HG02642 (cell line): ENCODE measurements at regions not wholly inside any gene's neighbourhood (a gene's known extent, or its start where the extent isn't known, plus 50 kb on each side); places are given as distances from the start of the nearest gene placed in this dataset.

Experiments
- ATAC-seq: cut with Tn5 transposase; IDR thresholded peaks from one replicate; pipeline ENCODE4 v1.9.1; 2021; ENCODE audit warnings: mild to moderate bottlenecking; ENCODE audit not compliant: unreplicated experiment, poor library complexity

GRCh38 chr12:65540140-65540539 is 261.7 kb downstream of the MSRB3 start:
- ATAC-seq = no peak

DNA sequence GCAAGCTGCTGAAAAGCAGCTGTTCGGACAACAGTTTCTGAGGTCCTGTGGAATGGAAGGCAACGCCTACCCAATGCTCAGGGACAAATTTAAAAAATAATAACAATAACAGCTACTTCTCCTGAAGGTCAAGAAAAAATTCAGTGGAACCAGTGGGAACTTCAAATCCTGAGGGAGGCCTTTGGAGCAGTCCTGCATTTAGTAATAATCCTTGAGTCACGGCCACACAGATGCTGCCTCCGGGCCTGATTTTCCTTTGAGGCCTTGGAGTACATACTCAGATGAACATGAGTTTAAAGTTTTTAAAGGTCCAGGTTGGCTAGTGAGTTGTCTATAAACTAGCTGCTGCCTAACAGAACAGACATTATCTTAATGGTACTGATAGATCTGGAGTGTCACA is 268.0 kb downstream of the MSRB3 start:
- no peak for ATAC-seq

DNA sequence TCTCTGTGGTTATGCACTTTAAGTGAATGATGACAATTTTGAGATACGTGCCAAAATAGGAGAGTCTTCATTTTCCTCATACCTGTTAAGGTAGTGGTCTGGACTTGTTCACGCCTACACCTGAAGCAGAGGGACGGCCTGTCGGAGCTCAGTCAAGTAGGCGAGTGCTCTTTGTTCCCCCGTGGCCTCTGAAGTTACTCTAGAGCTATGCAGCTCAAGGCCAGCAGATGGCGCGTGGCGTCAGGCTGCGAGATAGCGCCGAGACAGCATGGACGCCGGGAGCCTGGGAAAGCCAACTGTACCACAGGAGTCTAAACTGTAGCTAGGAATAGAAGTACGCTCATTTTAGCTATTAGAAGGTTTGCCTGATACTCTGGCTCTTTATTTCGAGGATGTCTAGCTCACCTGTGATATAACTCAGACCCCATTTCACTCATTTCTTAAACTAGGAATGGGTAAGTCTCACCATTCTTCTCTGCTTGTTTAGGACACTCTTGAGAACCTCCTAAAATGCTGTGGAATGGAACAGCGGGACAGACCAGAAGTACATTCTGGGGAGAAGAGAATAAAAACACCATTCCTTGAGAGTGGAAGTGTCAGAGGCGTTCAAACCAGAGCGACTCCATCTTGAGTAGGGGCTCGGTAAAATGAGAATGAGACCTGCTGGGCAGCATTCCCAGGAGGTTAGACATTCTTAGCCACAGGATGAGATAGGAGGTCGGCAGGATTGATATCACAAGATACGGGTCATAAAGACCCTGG is 267.4 kb upstream of the HMGA2 start:
- peak; percentile 100 for ATAC-seq

DNA sequence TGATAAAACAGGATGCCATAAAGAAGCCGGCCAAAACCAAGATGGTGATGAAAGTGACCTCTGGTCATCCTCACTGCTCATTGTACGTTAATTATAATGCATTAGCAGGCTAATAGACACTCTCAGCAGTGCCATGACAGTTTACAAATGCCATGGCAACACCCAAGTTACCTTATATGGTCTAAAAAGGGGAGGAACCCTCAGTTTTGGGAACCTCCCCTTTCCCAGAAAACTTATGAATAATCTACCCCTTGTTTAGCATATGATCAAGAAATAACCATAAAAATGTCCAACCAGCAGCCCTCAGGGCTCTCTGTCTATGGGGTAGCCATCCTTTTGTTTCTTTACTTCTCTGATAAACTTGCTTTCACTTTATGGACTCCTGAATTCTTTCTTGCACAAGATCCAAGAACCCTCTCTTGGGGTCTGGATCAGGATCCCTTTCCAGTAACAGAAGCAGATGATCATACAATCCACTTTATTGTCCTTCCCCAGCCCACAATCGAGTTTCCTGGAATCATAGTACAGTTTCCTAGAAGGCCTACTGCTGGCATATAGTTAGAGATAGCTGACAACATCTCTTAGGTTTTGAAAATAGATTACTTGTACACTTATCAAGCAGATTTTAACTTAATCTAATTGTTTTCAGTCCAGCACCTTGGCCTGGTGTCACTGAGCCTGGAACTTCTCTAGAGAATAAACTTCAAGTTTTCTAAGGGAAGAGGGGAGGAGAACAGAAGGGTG is 266.7 kb upstream of the HMGA2 start:
- no peak for ATAC-seq

DNA sequence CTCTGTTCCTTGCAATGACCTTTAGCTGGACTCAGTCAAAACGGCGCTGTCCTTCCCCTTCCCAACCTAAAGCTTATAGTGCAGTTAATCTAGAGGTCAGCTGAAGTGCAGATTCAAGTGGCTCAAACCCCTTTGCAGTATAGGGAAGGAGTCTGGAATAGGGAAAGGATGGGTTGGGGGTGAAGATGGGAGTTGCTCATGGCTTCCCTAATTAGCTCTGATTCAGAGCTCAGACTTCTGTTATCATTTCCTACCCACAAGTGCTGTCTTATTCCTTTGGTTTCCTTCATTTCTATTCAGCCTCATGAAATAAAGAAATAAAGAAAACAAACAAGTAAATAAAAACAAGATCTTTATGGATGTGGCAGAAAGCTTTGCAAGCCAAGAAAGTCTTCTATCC is 264.0 kb upstream of the HMGA2 start:
- ATAC-seq = no peak

DNA sequence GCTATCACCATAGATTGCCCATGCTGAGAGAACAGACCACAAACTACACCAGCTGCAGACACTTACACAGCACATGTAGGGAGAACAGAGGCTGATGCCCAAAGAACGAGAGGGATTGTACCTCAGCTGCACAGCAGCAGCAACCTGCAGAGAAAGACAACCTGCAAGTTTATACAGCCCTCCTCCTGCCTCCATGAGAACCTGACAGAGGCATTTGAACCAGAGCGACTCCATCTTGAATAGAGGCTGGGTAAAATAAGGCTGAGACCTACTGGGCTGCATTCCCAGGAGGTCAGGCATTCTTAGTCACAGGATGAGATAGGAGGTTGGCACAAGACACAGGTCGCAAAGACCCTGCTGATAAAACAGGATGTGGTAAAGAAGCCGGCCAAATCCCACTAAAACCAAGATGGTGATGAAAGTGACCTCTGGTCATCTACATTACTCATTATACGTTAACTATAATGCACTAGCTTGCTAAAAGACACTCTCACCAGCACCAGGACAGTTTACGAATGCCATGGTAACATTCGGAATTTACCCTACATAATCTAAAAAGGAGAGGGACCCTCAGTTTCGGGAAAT is 262.4 kb upstream of the HMGA2 start:
- ATAC-seq = no peak

DNA sequence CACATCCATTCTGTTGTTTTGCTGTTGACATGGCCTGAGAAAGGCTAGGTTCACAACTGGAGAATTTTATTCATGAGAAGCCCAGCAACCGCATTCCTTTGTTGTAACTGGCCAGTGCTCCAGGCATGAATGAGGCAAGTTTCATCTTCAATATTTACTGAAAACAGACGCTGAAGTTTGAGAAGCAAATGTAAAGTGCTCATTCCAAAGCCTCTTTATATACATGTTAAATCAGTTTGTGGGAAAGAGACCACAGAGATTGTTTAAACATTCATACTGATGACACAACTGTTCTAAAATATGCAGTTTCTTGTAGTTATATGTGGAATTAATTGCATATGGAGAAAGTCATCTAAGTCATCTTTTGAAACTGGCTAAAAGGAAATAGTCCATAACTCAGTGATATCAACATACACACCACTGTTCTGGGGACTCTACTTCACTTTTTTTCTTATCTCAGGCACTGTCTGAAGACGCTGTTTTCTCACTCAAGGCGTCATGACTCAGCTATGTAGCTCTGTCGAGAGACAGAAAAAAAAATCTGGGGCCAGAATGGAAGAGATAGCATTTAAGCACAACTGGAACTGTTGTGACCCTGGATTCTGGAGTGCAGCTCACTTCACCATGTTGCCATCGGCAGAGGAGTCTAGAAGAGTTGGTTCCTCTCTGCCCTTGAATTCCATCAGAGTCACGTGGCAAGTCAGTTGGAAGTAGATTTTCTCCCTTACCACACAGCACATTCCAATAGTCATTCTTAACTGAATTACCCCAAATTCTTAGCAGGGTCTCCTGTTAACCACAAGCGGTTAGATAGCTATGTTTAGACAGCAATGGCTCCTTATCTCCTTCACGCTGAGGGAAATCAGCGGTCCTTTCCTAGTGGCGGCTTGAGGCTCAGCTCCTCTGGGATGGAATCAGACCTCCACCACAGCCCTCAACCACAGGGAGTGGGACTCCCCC is 258.4 kb upstream of the HMGA2 start:
- no peak for ATAC-seq

- no peak for ATAC-seq
These were observed 257.5 kb upstream of the HMGA2 start for GRCh38 chr12:65566751-65567150.

GRCh38 chr12:65567820-65568219 is 256.5 kb upstream of the HMGA2 start:
- ATAC-seq = no peak

DNA sequence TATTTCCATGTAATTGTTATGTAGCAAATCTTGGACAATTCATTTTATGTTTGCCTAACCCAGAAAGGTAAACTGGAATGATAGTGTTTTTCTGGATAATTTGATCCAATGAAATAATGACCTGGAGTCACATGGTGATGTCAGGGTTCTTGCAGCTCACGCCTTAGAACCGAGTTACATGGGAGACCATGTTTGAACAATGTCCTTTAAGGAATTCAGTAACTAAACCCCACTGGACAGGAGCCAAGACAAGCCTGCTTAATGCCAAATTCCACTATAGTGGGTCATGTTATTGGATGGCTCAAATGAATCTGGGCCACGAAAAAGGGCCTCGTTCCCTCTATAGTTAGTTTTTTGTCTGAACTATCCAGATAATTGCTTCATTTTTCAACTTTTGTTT is 255.8 kb upstream of the HMGA2 start:
- no peak for ATAC-seq

DNA sequence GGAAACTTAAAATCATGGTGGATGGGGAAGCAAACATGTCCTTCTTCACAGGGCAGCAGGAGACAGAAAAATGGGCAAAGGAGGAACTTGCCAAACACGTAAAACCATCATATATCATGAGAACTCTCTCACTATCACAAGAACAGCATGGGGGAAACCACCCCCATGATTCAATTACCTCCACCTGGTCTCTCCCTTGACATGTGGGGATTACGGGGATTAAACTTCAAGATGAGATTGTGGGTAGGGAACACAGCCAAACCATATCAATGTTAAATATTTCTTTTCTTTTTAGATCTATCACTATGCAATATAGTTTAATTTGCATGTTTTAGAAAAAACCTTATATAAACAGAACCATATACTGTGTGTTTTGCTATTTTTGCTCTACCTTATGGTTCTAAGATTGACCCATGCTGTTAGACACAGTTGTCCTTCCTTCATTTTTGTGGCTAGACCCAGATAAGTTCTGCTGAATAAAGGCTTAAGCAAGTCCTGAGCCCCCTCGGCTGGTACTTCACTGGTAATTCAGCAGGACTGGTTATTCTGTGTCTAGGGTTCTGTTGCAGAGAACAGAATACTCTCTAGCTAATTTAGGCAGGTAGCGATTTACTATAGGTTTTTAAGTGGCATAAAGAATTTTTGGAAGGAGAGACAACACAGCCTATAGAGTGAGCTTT is 253.7 kb upstream of the HMGA2 start:
- no peak for ATAC-seq

DNA sequence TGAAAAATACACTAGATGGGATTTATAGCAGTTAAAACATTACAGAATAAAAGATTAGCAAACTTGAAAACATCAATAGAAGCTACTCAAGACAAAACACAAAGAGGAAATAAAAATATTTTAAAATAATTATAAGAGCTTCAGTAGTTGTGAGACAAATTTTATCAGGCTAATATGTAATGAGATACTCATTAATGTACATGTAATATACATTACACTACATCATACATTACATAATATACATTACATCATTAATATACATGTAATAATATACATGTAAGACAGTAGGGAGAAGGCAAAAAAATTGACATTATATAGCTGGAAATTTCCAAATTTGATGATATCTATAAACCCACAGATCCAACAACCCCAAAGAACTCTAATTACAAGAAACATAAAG is 249.4 kb upstream of the HMGA2 start:
- no peak for ATAC-seq

DNA sequence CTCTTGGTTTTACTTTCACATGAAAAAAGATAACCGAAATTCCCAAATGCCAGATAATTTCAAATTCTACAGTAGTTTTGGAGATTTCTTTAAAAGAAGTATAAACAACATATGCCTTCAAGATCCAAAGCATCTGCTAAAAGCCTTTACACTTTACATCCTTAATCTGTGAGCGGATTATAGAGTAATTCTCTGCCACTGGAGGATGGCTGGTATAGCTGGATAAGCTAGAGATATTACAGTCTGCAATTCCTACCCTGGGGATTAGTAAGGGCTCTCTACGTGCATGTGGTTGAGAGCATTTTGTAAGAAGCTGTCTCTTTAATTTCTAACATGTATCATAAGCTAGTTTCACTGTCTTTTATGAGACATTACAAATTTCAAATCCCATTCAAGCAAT is 240.3 kb upstream of the HMGA2 start:
- no peak for ATAC-seq

- ATAC-seq = no peak
These were observed 238.4 kb upstream of the HMGA2 start for GRCh38 chr12:65585648-65586602.

- no peak for ATAC-seq
These were observed 237.5 kb upstream of the HMGA2 start for GRCh38 chr12:65586796-65587195.

- no peak for ATAC-seq
These were observed 234.0 kb upstream of the HMGA2 start for GRCh38 chr12:65590318-65590717.

DNA sequence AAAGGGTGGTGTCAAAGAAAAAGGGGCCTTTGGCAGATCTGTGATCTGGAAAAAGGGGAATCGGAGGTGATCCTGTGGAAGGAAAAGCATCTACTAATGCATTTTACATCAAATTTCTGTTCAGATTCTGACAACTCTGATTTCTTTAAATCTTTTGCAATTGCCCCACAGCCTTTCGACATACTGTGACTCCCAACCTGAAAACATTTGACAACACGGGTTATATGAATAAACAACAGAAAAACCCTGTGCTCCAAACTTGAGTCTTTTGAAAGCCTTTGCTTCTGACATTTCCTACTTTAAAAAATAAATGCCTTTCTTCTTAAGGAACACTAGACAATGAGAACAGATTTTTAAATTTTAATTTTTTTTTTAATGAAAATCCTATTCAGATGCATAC is 231.9 kb upstream of the HMGA2 start:
- ATAC-seq = no peak

DNA sequence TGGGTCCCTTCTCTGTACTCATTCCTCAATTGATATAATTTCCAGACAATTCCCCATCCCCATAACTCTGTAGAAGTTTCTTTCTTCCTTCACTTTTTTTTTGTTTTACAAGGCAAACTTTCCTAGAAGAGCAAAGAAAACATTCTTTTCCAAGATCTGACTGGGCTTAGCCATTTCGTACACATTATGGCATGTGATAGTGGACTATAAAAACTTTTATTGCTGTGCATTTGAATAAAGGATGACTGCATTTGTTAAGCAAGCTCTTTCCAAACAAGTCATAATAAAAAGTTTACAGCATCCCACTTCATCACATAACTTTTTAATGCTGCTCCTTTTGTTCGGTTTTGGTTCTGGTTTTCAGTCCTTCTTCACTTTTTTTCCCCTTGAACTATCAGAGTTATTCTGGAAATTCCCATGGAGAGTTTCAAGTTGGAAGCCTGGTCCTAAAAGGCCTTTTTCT is 231.0 kb upstream of the HMGA2 start:
- ATAC-seq = no peak

GRCh38 chr12:65594409-65594808 is 229.9 kb upstream of the HMGA2 start:
- no peak for ATAC-seq
